SU-DHL-6 (cell line): ENCODE measurements at regions not wholly inside any gene's neighbourhood (a gene's known extent, or its start where the extent isn't known, plus 50 kb on each side); places are given as distances from the start of the nearest gene placed in this dataset.

Experiments
- H2AFZ ChIP-seq: fragments of 200-600 bp; sonication (generic); 2 replicates; pipeline ENCODE4 v1.6.1; 2014; ENCODE audit warnings: low read depth, mild to moderate bottlenecking, moderate library complexity, mixed read lengths, antibody characterized with exemption, low read length; ENCODE audit not compliant: severe bottlenecking
- H3F3A ChIP-seq: fragments of 200-600 bp; shearing (Covaris generic); 2 replicates; pipeline ENCODE4 v1.6.0; 2016; ENCODE audit warnings: antibody characterized with exemption, mild to moderate bottlenecking; ENCODE audit not compliant: insufficient read depth
- H3K27ac ChIP-seq: fragments of 200-600 bp; sonication (generic); 2 replicates; pipeline ENCODE4 v1.5.1; 2016; ENCODE audit warnings: low read depth, mild to moderate bottlenecking, low read length, moderate library complexity, mixed read lengths
- H3K27me3 ChIP-seq: fragments of 200-600 bp; sonication (generic), shearing (Covaris generic); 2 replicates; pipeline ENCODE4 v1.6.0; 2014; ENCODE audit warnings: mild to moderate bottlenecking, low read length
- H3K36me3 ChIP-seq: fragments of 200-600 bp; sonication (generic); 2 replicates; pipeline ENCODE4 v1.6.1; 2014; ENCODE audit warnings: mild to moderate bottlenecking, low read length, mixed read lengths
- H3K4me2 ChIP-seq: fragments of 300-600, 200-600 bp; shearing (Covaris generic), sonication (generic); 2 replicates; pipeline ENCODE4 v1.6.0; 2014; ENCODE audit warnings: low read length, low read depth, mild to moderate bottlenecking; ENCODE audit not compliant: poor library complexity, severe bottlenecking
- H3K4me3 ChIP-seq: fragments of 200-600 bp; sonication (generic); 2 replicates; pipeline ENCODE4 v1.5.1; 2014; ENCODE audit warnings: antibody characterized with exemption, low read length, mild to moderate bottlenecking, mixed read lengths; ENCODE audit not compliant: insufficient read depth, poor library complexity, severe bottlenecking
- H3K79me2 ChIP-seq: fragments of 200-600 bp; sonication (generic); 2 replicates; pipeline ENCODE4 v1.6.1; 2014; ENCODE audit warnings: mild to moderate bottlenecking, low read length, moderate library complexity; ENCODE audit not compliant: insufficient read depth
- H3K9ac ChIP-seq: fragments of 200-600 bp; sonication (generic); 2 replicates; pipeline ENCODE4 v1.7.0; 2014; ENCODE audit warnings: mild to moderate bottlenecking, low read length
- H3K9me2 ChIP-seq: fragments of 200-600 bp; sonication (generic); replicated peaks from 2 replicates; pipeline ENCODE4 v1.6.1; 2014; ENCODE audit warnings: low read length; ENCODE audit not compliant: insufficient read depth
- H3K9me3 ChIP-seq: fragments of 200-600 bp; sonication (generic); 2 replicates; pipeline ENCODE4 v1.6.1; 2014; ENCODE audit warnings: low read length, mixed read lengths; ENCODE audit not compliant: insufficient read depth
- H4K20me1 ChIP-seq: fragments of 200-600 bp; sonication (generic); 2 replicates; pipeline ENCODE4 v1.6.1; 2014; ENCODE audit warnings: low read depth, mild to moderate bottlenecking, antibody characterized with exemption, low read length, moderate library complexity, mixed read lengths
- CTCF ChIP-seq: fragments of 200-600 bp; sonication (generic); IDR thresholded peaks from one replicate; pipeline ENCODE4 v1.5.1; 2017; ENCODE audit warnings: antibody characterized with exemption, mild to moderate bottlenecking, low read length, moderate library complexity; ENCODE audit not compliant: insufficient read depth, poor library complexity, severe bottlenecking
- EZH2phosphoT487 ChIP-seq: fragments of 200-600 bp; sonication (generic), shearing (Covaris generic); conservative IDR thresholded peaks from 2 replicates; pipeline ENCODE4 v1.6.1; 2018; ENCODE audit warnings: mild to moderate bottlenecking, antibody characterized with exemption, low read length, moderate library complexity, mixed read lengths

GRCh38 chr22:22709719-22710445, 65.5 kb downstream of the GGTLC2 start:
- no peak overlapping the region for H3K4me3 ChIP-seq
- no peak overlapping the region for H2AFZ ChIP-seq
- H3K9ac ChIP-seq, result no peak overlapping the region
- H3F3A ChIP-seq, result no peaks in the 10 kb centered on the region
- no peaks in the 10 kb centered on the region for H3K9me2 ChIP-seq
- no peak overlapping the region for H3K27ac ChIP-seq
- no peak overlapping the region for H3K4me2 ChIP-seq
- H3K79me2 ChIP-seq, result no peaks in the 10 kb centered on the region
- no peaks in the 10 kb centered on the region for H3K36me3 ChIP-seq
- H4K20me1 ChIP-seq, result no peaks in the 10 kb centered on the region
- H3K27me3 ChIP-seq, result no peaks in the 10 kb centered on the region
- TF ChIP-seq CTCF (peak; percentile 25), EZH2phosphoT487 (no peak)
- no peaks in the 10 kb centered on the region for H3K9me3 ChIP-seq

DNA sequence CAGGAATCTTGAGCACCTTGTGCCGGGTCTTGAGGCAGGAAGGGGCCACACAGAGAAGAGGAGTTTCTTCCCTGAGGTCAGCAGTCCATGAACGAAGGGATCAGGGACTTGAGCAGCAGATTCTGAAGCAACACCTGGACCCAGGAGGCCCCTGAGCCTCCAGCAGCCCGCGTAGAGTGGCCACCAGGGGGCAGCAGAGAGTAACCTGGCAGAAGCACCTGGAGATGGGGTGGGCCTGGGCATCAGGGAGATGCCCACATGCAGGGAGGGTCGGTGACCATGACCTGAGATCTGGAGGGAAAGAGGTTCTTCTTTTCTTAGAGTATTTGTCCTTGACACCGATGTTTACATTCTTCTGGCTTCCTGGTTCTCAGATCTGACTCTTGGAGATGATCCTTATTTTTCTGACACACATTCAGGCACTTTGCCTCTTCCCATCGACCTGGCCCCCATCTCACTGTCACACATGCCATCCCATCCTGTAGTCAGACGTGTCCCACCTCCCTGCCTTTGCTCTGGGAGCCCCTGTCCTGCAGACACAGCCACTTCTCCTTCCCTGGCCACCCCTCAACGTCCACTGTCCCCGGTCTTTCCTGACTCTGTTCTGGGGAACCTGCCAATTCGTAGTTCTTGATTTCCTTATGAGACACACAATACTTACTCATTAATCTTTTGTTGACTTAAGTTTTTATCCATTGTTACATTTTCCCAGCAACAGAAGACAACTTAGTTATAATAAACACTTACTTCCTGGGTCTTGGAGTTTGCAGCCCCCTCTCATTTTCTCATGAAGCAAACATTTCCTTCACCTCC, 66.5 kb downstream of the GGTLC2 start:
- no peaks in the 10 kb centered on the region for H4K20me1 ChIP-seq
- H3K27me3 ChIP-seq, result no peaks in the 10 kb centered on the region
- H3K4me3 ChIP-seq, result no peak overlapping the region
- H3F3A ChIP-seq, result no peaks in the 10 kb centered on the region
- no peak for TF ChIP-seq EZH2phosphoT487
- TF ChIP-seq CTCF, result peak; percentile 54
- H3K9me2 ChIP-seq, result no peaks in the 10 kb centered on the region
- no peaks in the 10 kb centered on the region for H3K9me3 ChIP-seq
- H2AFZ ChIP-seq, result no peak overlapping the region
- H3K27ac ChIP-seq, result no peak overlapping the region
- no peak overlapping the region for H3K9ac ChIP-seq
- no peak overlapping the region for H3K4me2 ChIP-seq
- H3K79me2 ChIP-seq, result no peaks in the 10 kb centered on the region
- H3K36me3 ChIP-seq, result no peaks in the 10 kb centered on the region

- no peak for TF ChIP-seq EZH2phosphoT487
- TF ChIP-seq CTCF, result no peak
- Histone ChIP-seq H3K9ac (no peak overlapping the region), H3K4me2 (no peak overlapping the region), H3F3A (no peaks in the 10 kb centered on the region), H3K4me3 (no peak overlapping the region), H3K9me3 (no peaks in the 10 kb centered on the region), H2AFZ (no peak overlapping the region), H3K27ac (no peak overlapping the region), H4K20me1 (no peaks in the 10 kb centered on the region), H3K9me2 (no peaks in the 10 kb centered on the region), H3K36me3 (no peaks in the 10 kb centered on the region), H3K27me3 (no peaks in the 10 kb centered on the region), H3K79me2 (no peaks in the 10 kb centered on the region)
Observed at GRCh38 chr22:22711532-22711913, 67.1 kb downstream of the GGTLC2 start.
